H1 (cell line): ENCODE measurements at regions not wholly inside any gene's neighbourhood (a gene's known extent, or its start where the extent isn't known, plus 50 kb on each side); places are given as distances from the start of the nearest gene placed in this dataset.

ENCODE experiments used
- CTCF ChIA-PET: fragments of 300-600 bp; sonication (Branson Sonifier 250); formaldehyde crosslinking; loops from one replicate; lab custom pipeline; 2021; ENCODE audit not compliant: partially characterized antibody; lab: Charles Lee
- POLR2A ChIA-PET: fragments of 300-600 bp; sonication (Branson Sonifier 250); formaldehyde crosslinking; loops from one replicate; lab custom pipeline; 2021; ENCODE audit warnings: inconsistent platforms; ENCODE audit not compliant: partially characterized antibody; lab: Charles Lee
- DNase-seq, 2 experiments: peaks; one replicate each; pipeline versions ENCODE4 v3.0.0 to v3.0.0-alpha.2; 2010 to 2022; ENCODE audit warnings: low spot score in 2 of 2, low read depth in 1 of 2, mixed read lengths in 1 of 2
- FAIRE-seq: peaks from 2 replicates; lab custom pipeline; 2011; peaks lifted over from hg19 to GRCh38; lab: Jason Lieb, UNC
- H2AFZ ChIP-seq: 2 replicates; pipeline ENCODE4 v1.8.1; 2012; ENCODE audit warnings: low read length, inconsistent platforms
- H2AK5ac ChIP-seq: 2 replicates; pipeline ENCODE4 v1.6.1; 2013; ENCODE audit warnings: low read depth, low read length
- H2BK120ac ChIP-seq: replicated peaks from 2 replicates; pipeline ENCODE3; 2013; ENCODE audit warnings: low read depth, low read length, inconsistent platforms
- H2BK12ac ChIP-seq: 2 replicates; pipeline ENCODE4 v1.6.1; 2013; ENCODE audit warnings: low read depth, low read length
- H2BK15ac ChIP-seq: 2 replicates; pipeline ENCODE4 v1.6.1; 2013; ENCODE audit warnings: low read length
- H2BK20ac ChIP-seq: 2 replicates; pipeline ENCODE4 v1.6.1; 2013; ENCODE audit warnings: low read length
- H2BK5ac ChIP-seq: 2 replicates; pipeline ENCODE4 v1.6.1; 2013; ENCODE audit warnings: low read depth, low read length
- H3K14ac ChIP-seq: 2 replicates; pipeline ENCODE4 v1.6.1; 2013; ENCODE audit warnings: inconsistent platforms; ENCODE audit not compliant: insufficient read length
- H3K18ac ChIP-seq: 2 replicates; pipeline ENCODE4 v1.6.1; 2013; ENCODE audit warnings: low read length; ENCODE audit errors: extremely low read depth
- H3K23ac ChIP-seq: 2 replicates; pipeline ENCODE4 v1.6.1; 2013; ENCODE audit warnings: inconsistent platforms; ENCODE audit not compliant: insufficient read length
- H3K23me2 ChIP-seq: 2 replicates; pipeline ENCODE4 v1.6.1; 2013; ENCODE audit warnings: low read depth, low read length
- H3K27ac ChIP-seq: 2 replicates; pipeline ENCODE4 v1.6.1; 2011; ENCODE audit warnings: low read depth, low read length, inconsistent platforms
- H3K27me3 ChIP-seq, 4 experiments: replicated peaks in 1 of 4; 1 replicate in 1 of 4; 2 replicates in 3 of 4; pipeline versions ENCODE4 v1.6.1 to v1.8.1; 2011 to 2013; ENCODE audit warnings: low read length in 3 of 4, mild to moderate bottlenecking in 3 of 4, inconsistent platforms in 2 of 4, mixed read lengths in 2 of 4, moderate library complexity in 1 of 4; ENCODE audit not compliant: control insufficient read depth in 3 of 4, insufficient read depth in 3 of 4; ENCODE audit errors: extremely low read depth in 1 of 4
- H3K36me3 ChIP-seq, 4 experiments: 2 replicates each; pipeline versions ENCODE4 v1.6.1 to v1.8.1; 2011 to 2013; ENCODE audit warnings: mild to moderate bottlenecking in 4 of 4, low read length in 3 of 4, moderate library complexity in 2 of 4, control low read depth in 1 of 4, inconsistent platforms in 1 of 4; ENCODE audit not compliant: insufficient read depth in 4 of 4, control insufficient read depth in 2 of 4
- H3K4ac ChIP-seq: replicated peaks from 2 replicates; pipeline ENCODE3; 2013; ENCODE audit warnings: low read length, low read depth, mixed read lengths, inconsistent platforms; ENCODE audit not compliant: insufficient read length
- H3K4me1 ChIP-seq, 4 experiments: replicated peaks in 1 of 4; 1 replicate in 1 of 4; 2 replicates in 3 of 4; pipeline versions ENCODE4 v1.6.1 to v1.8.1; 2011 to 2013; ENCODE audit warnings: low read length in 3 of 4, inconsistent platforms in 2 of 4, mixed read lengths in 1 of 4; ENCODE audit not compliant: insufficient read depth in 4 of 4, control insufficient read depth in 3 of 4
- H3K4me2 ChIP-seq, 2 experiments: 2 replicates each; pipeline versions ENCODE4 v1.6.1 to v1.8.1; 2011 to 2013; ENCODE audit warnings: low read depth in 2 of 2, low read length in 2 of 2, control low read depth in 1 of 2, inconsistent platforms in 1 of 2, mild to moderate bottlenecking in 1 of 2; ENCODE audit not compliant: insufficient read depth in 1 of 2
- H3K4me3 ChIP-seq, 4 experiments: fragments of 200-600, 300-600 bp in 1 of 4; sonication (generic), shearing (Covaris generic), sonication (Bioruptor Twin) in 1 of 4; 2 replicates each; pipeline versions ENCODE4 v1.5.1 to v1.8.1; 2011 to 2016; ENCODE audit warnings: low read length in 4 of 4, low read depth in 3 of 4, control low read depth in 2 of 4, inconsistent platforms in 2 of 4, mild to moderate bottlenecking in 2 of 4, mixed read lengths in 1 of 4, moderate library complexity in 1 of 4; ENCODE audit not compliant: insufficient read depth in 2 of 4; ENCODE audit errors: extremely low read depth in 1 of 4
- H3K56ac ChIP-seq: replicated peaks from 2 replicates; pipeline ENCODE3; 2013; ENCODE audit warnings: low read depth, mild to moderate bottlenecking, mixed read lengths, low read length, inconsistent platforms; ENCODE audit not compliant: insufficient read length
- H3K79me1 ChIP-seq: 2 replicates; pipeline ENCODE4 v1.6.1; 2013; ENCODE audit warnings: low read depth, low read length, control low read depth
- H3K79me2 ChIP-seq, 2 experiments: 2 replicates each; pipeline versions ENCODE4 v1.6.1 to v1.8.1; 2012 to 2013; ENCODE audit warnings: low read length in 2 of 2, mild to moderate bottlenecking in 2 of 2, inconsistent platforms in 1 of 2; ENCODE audit not compliant: insufficient read depth in 2 of 2, control insufficient read depth in 1 of 2
- H3K9ac ChIP-seq, 4 experiments: replicated peaks in 1 of 4; 1 replicate in 1 of 4; 2 replicates in 3 of 4; pipeline versions ENCODE4 v1.6.1 to v1.8.1; 2011 to 2013; ENCODE audit warnings: low read depth in 3 of 4, low read length in 3 of 4, control low read depth in 2 of 4, mild to moderate bottlenecking in 2 of 4, moderate library complexity in 2 of 4, inconsistent platforms in 1 of 4; ENCODE audit errors: extremely low read depth in 1 of 4
- H3K9me3 ChIP-seq, 2 experiments: 2 replicates each; pipeline versions ENCODE4 v1.6.1 to v1.8.1; 2012 to 2013; ENCODE audit warnings: mild to moderate bottlenecking in 2 of 2, moderate library complexity in 2 of 2, control low read depth in 1 of 2, inconsistent platforms in 1 of 2, low read depth in 1 of 2, low read length in 1 of 2, mixed read lengths in 1 of 2; ENCODE audit not compliant: insufficient read depth in 2 of 2
- H4K20me1 ChIP-seq, 2 experiments: replicated peaks in 1 of 2; 2 replicates each; pipeline versions ENCODE3 to v1.8.1; 2011 to 2013; ENCODE audit warnings: inconsistent platforms in 2 of 2, low read length in 2 of 2, mild to moderate bottlenecking in 1 of 2; ENCODE audit not compliant: insufficient read depth in 2 of 2, control insufficient read depth in 1 of 2
- H4K5ac ChIP-seq: 2 replicates; pipeline ENCODE4 v1.6.1; 2013; ENCODE audit warnings: low read length, low read depth, mixed read lengths, inconsistent platforms; ENCODE audit not compliant: insufficient read length
- H4K8ac ChIP-seq: 2 replicates; pipeline ENCODE4 v1.8.0; 2013; ENCODE audit warnings: mild to moderate bottlenecking, moderate library complexity, low read length, inconsistent platforms; ENCODE audit not compliant: insufficient read depth; ENCODE audit errors: extremely low read depth
- H4K91ac ChIP-seq: replicated peaks from 2 replicates; pipeline ENCODE3; 2013; ENCODE audit warnings: low read length, mixed read lengths, inconsistent platforms; ENCODE audit not compliant: insufficient read length
- SAP30 ChIP-seq: fragments of 300-600 bp; sonication (generic); IDR thresholded peaks from 2 replicates; pipeline ENCODE4 v1.7.1; 2012; ENCODE audit warnings: low read length, moderate library complexity, mild to moderate bottlenecking, inconsistent platforms; ENCODE audit not compliant: insufficient read depth, insufficient replicate concordance
- SIRT6 ChIP-seq: IDR thresholded peaks from one replicate; pipeline ENCODE4 v1.7.1; 2012; ENCODE audit warnings: low read length, inconsistent platforms
- SP2 ChIP-seq: IDR thresholded peaks from 2 replicates; pipeline ENCODE4 v1.6.1; 2012; ENCODE audit warnings: mild to moderate bottlenecking, low read length, inconsistent platforms
- WGBS, 2 experiments: shearing (Covaris generic) in 1 of 2; methylation state at CpG; one replicate each; pipeline versions ENCODE4 v1.1.6 to v1.1.7; 2013 to 2015; ENCODE audit warnings: low lambda C conversion rate in 2 of 2, mixed read lengths in 2 of 2, inconsistent platforms in 1 of 2, low coverage in 1 of 2, missing lambda C conversion rate in 1 of 2; ENCODE audit not compliant: insufficient replicate concordance in 2 of 2, insufficient coverage in 1 of 2, insufficient read length in 1 of 2; ENCODE audit errors: extremely low coverage in 1 of 2, missing lambda C conversion rate in 1 of 2; 5-methylcytosine and 5-hydroxymethylcytosine counted together

- no peak overlapping the region for H2BK120ac ChIP-seq
- H3K9me3 ChIP-seq: peaks cover 0 to 2% of the 10 kb centered on the region in 2 experiments; a peak in 2 of 4 replicates
- H4K91ac ChIP-seq: no peak overlapping the region
- H3K14ac ChIP-seq: no peak overlapping the region
- no peaks in the 10 kb centered on the region for H3K79me2 ChIP-seq
- WGBS, 2 experiments: 100% methylated on average over 2 of the region's 2 CpGs; no CpG with 5 or more reads in 1 of the 2 experiments
- H3K9ac ChIP-seq: no peak overlapping the region
- no peak overlapping the region for H3K56ac ChIP-seq
- no peak overlapping the region for H2BK5ac ChIP-seq
- H3K4me2 ChIP-seq: no peak overlapping the region
- no peak overlapping the region for H2BK20ac ChIP-seq
- no peak overlapping the region for H2AK5ac ChIP-seq
- H4K20me1 ChIP-seq: no peaks in the 10 kb centered on the region
- DNase-seq (no peak), FAIRE-seq (no peak)
- CTCF ChIA-PET: interaction anchor here (1.3 to 1.5 kb wide), 2 partner anchors 8 to 10 kb away, joined by 4 read pairs; no protein-coding TSS in a partner anchor
- no peak overlapping the region for H3K18ac ChIP-seq
- POLR2A ChIA-PET: no interaction called here
- H3K4me3 ChIP-seq: no peak overlapping the region
- peaks cover 0 to 6% (median 3%) of the 10 kb centered on the region in 4 experiments; a peak in 4 of 7 replicates for H3K4me1 ChIP-seq
- H2BK12ac ChIP-seq: no peak overlapping the region
- H2BK15ac ChIP-seq: no peak overlapping the region
- H3K79me1 ChIP-seq: no peaks in the 10 kb centered on the region
- H3K23me2 ChIP-seq: no peaks in the 10 kb centered on the region
- H4K8ac ChIP-seq: no peak overlapping the region
- no peak overlapping the region for H3K27ac ChIP-seq
- no peak overlapping the region for H4K5ac ChIP-seq
- H3K23ac ChIP-seq: no peak overlapping the region
- H3K27me3 ChIP-seq: no peaks in the 10 kb centered on the region
- no peak overlapping the region for H3K4ac ChIP-seq
- H3K36me3 ChIP-seq: no peaks in the 10 kb centered on the region
- no peak for TF ChIP-seq SIRT6
- TF ChIP-seq SP2: no peak
- no peak for TF ChIP-seq SAP30
- H2AFZ ChIP-seq: no peak overlapping the region
Measured at GRCh38 chr7:37550872-37551271, 102.2 kb upstream of the ELMO1 start.
